ENCODE measurements at regions not wholly inside any gene's neighbourhood (a gene's known extent, or its start where the extent isn't known, plus 50 kb on each side); places are given as distances from the start of the nearest gene placed in this dataset.

GRCh38 chr3:153469162-153469561 is 307.1 kb downstream of the RAP2B start (continued):
- no peak for TF ChIP-seq ZNF423 (CRISPR knock-in tag; IDR thresholded peaks at IDR 0.05)
- no peak for TF ChIP-seq FOXK1 (CRISPR knock-in tag; IDR thresholded peaks at IDR 0.05)
- no peak for TF ChIP-seq E2F4 (CRISPR knock-in tag; IDR thresholded peaks at IDR 0.05; ENCODE audit: borderline replicate concordance, low read depth)
- TF ChIP-seq NR1H2 (CRISPR knock-in tag; IDR thresholded peaks at IDR 0.05), result no peak
- no peak for TF ChIP-seq JUN (CRISPR knock-in tag; IDR thresholded peaks at IDR 0.05)
- TF ChIP-seq GABPB1 (CRISPR knock-in tag; IDR thresholded peaks at IDR 0.05), result no peak
- no peak for TF ChIP-seq HMGA2 (CRISPR knock-in tag; IDR thresholded peaks at IDR 0.05)
- TF ChIP-seq ZMAT4 (CRISPR knock-in tag; IDR thresholded peaks at IDR 0.05), result no peak
- no peak for TF ChIP-seq PRRX2 (CRISPR knock-in tag; IDR thresholded peaks at IDR 0.05)
- no peak for TF ChIP-seq ZNF263 (CRISPR knock-in tag; IDR thresholded peaks at IDR 0.05; ENCODE audit: low read depth)
- TF ChIP-seq ZNF138 (CRISPR knock-in tag; conservative IDR thresholded peaks at IDR 0.05), result no peak

- no peaks in the 10 kb centered on the region for H3K36me3 Mint-ChIP-seq
- no peaks in the 10 kb centered on the region for H3K9me3 Mint-ChIP-seq
- ATAC-seq (no peak), DNase-seq (ENCODE audit: low spot score) (no peak)
- no peak overlapping the region for H3K4me3 Mint-ChIP-seq
- ChIA-PET POLR2A (no interaction called here), CTCF (no interaction called here)
- H3K27ac Mint-ChIP-seq, result no peak overlapping the region
- no peak for TF ChIP-seq ZNF219 (CRISPR knock-in tag; IDR thresholded peaks at IDR 0.05; ENCODE audit: borderline replicate concordance)
- no peak for TF ChIP-seq ZNF121 (CRISPR knock-in tag; IDR thresholded peaks at IDR 0.05)
- TF ChIP-seq OVOL2 (CRISPR knock-in tag; IDR thresholded peaks at IDR 0.05; ENCODE audit: borderline replicate concordance), result no peak
- TF ChIP-seq NFATC4 (CRISPR knock-in tag; IDR thresholded peaks at IDR 0.05), result no peak
- no peak for TF ChIP-seq FOXJ3 (CRISPR knock-in tag; IDR thresholded peaks at IDR 0.05; ENCODE audit: borderline replicate concordance)
- no peak for TF ChIP-seq CBFB (CRISPR knock-in tag; IDR thresholded peaks at IDR 0.05; ENCODE audit: low read depth)
- TF ChIP-seq AR (CRISPR knock-in tag; IDR thresholded peaks at IDR 0.05), result no peak
- TF ChIP-seq NFYB (CRISPR knock-in tag; conservative IDR thresholded peaks at IDR 0.05; ENCODE audit: low read depth), result no peak
- no peak for TF ChIP-seq TEAD4 (CRISPR knock-in tag; IDR thresholded peaks at IDR 0.05)
- TF ChIP-seq CREM (CRISPR knock-in tag; IDR thresholded peaks at IDR 0.05), result no peak
- TF ChIP-seq E2F4 (CRISPR knock-in tag; IDR thresholded peaks at IDR 0.05; ENCODE audit: borderline replicate concordance, low read depth), result no peak
- no peak for TF ChIP-seq PRRX2 (CRISPR knock-in tag; IDR thresholded peaks at IDR 0.05)
- TF ChIP-seq KAT7 (CRISPR knock-in tag; IDR thresholded peaks at IDR 0.05; ENCODE audit: borderline replicate concordance), result no peak
- no peak for TF ChIP-seq HMGXB4 (CRISPR knock-in tag; IDR thresholded peaks at IDR 0.05)
- no peak for TF ChIP-seq USF1 (CRISPR knock-in tag; IDR thresholded peaks at IDR 0.05)
- TF ChIP-seq ZNF317 (CRISPR knock-in tag; IDR thresholded peaks at IDR 0.05; ENCODE audit: borderline replicate concordance, low read depth), result no peak
- TF ChIP-seq MLX (CRISPR knock-in tag; IDR thresholded peaks at IDR 0.05), result no peak
- H3K4me1 Mint-ChIP-seq, result no peaks in the 10 kb centered on the region
- no peaks in the 10 kb centered on the region for H3K27me3 Mint-ChIP-seq (ENCODE audit: low read depth)
These were observed 322.8 kb downstream of the RAP2B start for GRCh38 chr3:153484842-153485241.

Data from WTC11 (cell line).